Neural cell (in vitro differentiated cells): ENCODE measurements at regions not wholly inside any gene's neighbourhood (a gene's known extent, or its start where the extent isn't known, plus 50 kb on each side); places are given as distances from the start of the nearest gene placed in this dataset.

Experiments used
- H2AFZ ChIP-seq: fragments of 200-600, 300-800 bp; sonication (generic), shearing (Covaris generic); 2 replicates; pipeline ENCODE4 v1.6.0; 2014; ENCODE audit warnings: low read depth, mild to moderate bottlenecking, antibody characterized with exemption, low read length, moderate library complexity
- H3F3A ChIP-seq: fragments of 200-600 bp; shearing (Covaris generic); 2 replicates; pipeline ENCODE4 v1.6.1; 2016; ENCODE audit warnings: mild to moderate bottlenecking, moderate library complexity, mixed read lengths, antibody characterized with exemption, low read length; ENCODE audit not compliant: insufficient read depth, poor library complexity, severe bottlenecking
- H3K27ac ChIP-seq: fragments of 200-600, 300-800 bp; sonication (generic), shearing (Covaris generic); 2 replicates; pipeline ENCODE4 v1.5.1; 2014; ENCODE audit warnings: mild to moderate bottlenecking, low read length, moderate library complexity
- H3K27me3 ChIP-seq: fragments of 300-800, 200-600 bp; sonication (generic), shearing (Covaris generic); 2 replicates; pipeline ENCODE4 v1.6.0; 2014; ENCODE audit warnings: mild to moderate bottlenecking, low read depth, low read length, moderate library complexity; ENCODE audit not compliant: insufficient read depth
- H3K36me3 ChIP-seq: fragments of 300-800, 200-600 bp; sonication (generic), shearing (Covaris generic); 2 replicates; pipeline ENCODE4 v1.5.1; 2014; ENCODE audit warnings: mild to moderate bottlenecking, antibody characterized with exemption, low read length, moderate library complexity; ENCODE audit not compliant: insufficient read depth
- H3K4me2 ChIP-seq: fragments of 300-800, 200-600 bp; sonication (generic), shearing (Covaris generic); 2 replicates; pipeline ENCODE4 v1.6.0; 2014; ENCODE audit warnings: mild to moderate bottlenecking, low read length
- H3K4me3 ChIP-seq: fragments of 300-800, 200-600 bp; sonication (generic), shearing (Covaris generic); 2 replicates; pipeline ENCODE4 v1.5.1; 2014; ENCODE audit warnings: mild to moderate bottlenecking, low read length, moderate library complexity
- H3K79me2 ChIP-seq: fragments of 200-600 bp; shearing (Covaris generic); replicated peaks from 2 replicates; pipeline ENCODE4 v1.6.0; 2014; ENCODE audit warnings: mild to moderate bottlenecking, low read length, moderate library complexity; ENCODE audit not compliant: insufficient read depth
- H3K9ac ChIP-seq: fragments of 300-800, 200-600 bp; sonication (generic), shearing (Covaris generic); 2 replicates; pipeline ENCODE4 v1.6.1; 2016; ENCODE audit warnings: mild to moderate bottlenecking, low read length, mixed read lengths
- H3K9me2 ChIP-seq: fragments of 200-600 bp; shearing (Covaris generic); 2 replicates; pipeline ENCODE4 v1.6.1; 2016; ENCODE audit warnings: mild to moderate bottlenecking, low read length, mixed read lengths; ENCODE audit not compliant: insufficient read depth
- H3K9me3 ChIP-seq: fragments of 200-600, 300-800 bp; sonication (generic), shearing (Covaris generic); 2 replicates; pipeline ENCODE4 v1.6.1; 2016; ENCODE audit warnings: mild to moderate bottlenecking, mixed run types, low read length, moderate library complexity, mixed read lengths
- H4K20me1 ChIP-seq: fragments of 200-600 bp; shearing (Covaris generic); 2 replicates; pipeline ENCODE4 v1.6.1; 2016; ENCODE audit warnings: mild to moderate bottlenecking, mixed run types; ENCODE audit not compliant: insufficient read depth
- CTCF ChIP-seq: fragments of 450-650 bp; IDR thresholded peaks from 2 replicates; pipeline ENCODE4 v1.5.1; 2014; ENCODE audit warnings: antibody characterized with exemption, mild to moderate bottlenecking, moderate library complexity; ENCODE audit not compliant: poor library complexity, severe bottlenecking
- EP300 ChIP-seq: fragments of 450-650 bp; conservative IDR thresholded peaks from 2 replicates; pipeline ENCODE4 v1.6.1; 2014; ENCODE audit warnings: antibody characterized with exemption, mild to moderate bottlenecking, moderate library complexity; ENCODE audit not compliant: poor library complexity, severe bottlenecking
- EZH2 ChIP-seq: fragments of 200-600, 300-800 bp; shearing (Covaris generic), sonication (generic); IDR thresholded peaks from 2 replicates; pipeline ENCODE4 v1.6.1; 2014; ENCODE audit warnings: antibody characterized with exemption, low read length, borderline replicate concordance, mild to moderate bottlenecking; ENCODE audit not compliant: insufficient read depth, poor library complexity, severe bottlenecking
- MXI1 ChIP-seq: fragments of 450-650 bp; conservative IDR thresholded peaks from 2 replicates; pipeline ENCODE4 v1.6.1; 2014; ENCODE audit warnings: antibody characterized with exemption, mild to moderate bottlenecking; ENCODE audit not compliant: poor library complexity, severe bottlenecking
- POLR2AphosphoS5 ChIP-seq: IDR thresholded peaks from 2 replicates; pipeline ENCODE4 v1.6.1; 2012
- RAD21 ChIP-seq: fragments of 450-650 bp; conservative IDR thresholded peaks from 2 replicates; pipeline ENCODE4 v1.6.1; 2014; ENCODE audit warnings: antibody characterized with exemption, mild to moderate bottlenecking, moderate library complexity
- REST ChIP-seq: IDR thresholded peaks from 2 replicates; pipeline ENCODE4 v1.6.1; 2012; ENCODE audit warnings: borderline replicate concordance
- SMC3 ChIP-seq: fragments of 450-650 bp; conservative IDR thresholded peaks from 2 replicates; pipeline ENCODE4 v1.6.1; 2014; ENCODE audit warnings: antibody characterized with exemption, mild to moderate bottlenecking, moderate library complexity; ENCODE audit not compliant: poor library complexity
- TAF1 ChIP-seq: IDR thresholded peaks from 2 replicates; pipeline ENCODE4 v1.6.1; 2012; ENCODE audit warnings: low read depth

GRCh38 chr22:27686534-27686933 is 115.0 kb downstream of the MN1 start:
- Histone ChIP-seq H3K27me3 (no peaks in the 10 kb centered on the region), H3K9me2 (no peaks in the 10 kb centered on the region), H3K79me2 (no peaks in the 10 kb centered on the region), H3F3A (no peaks in the 10 kb centered on the region), H3K4me3 (no peak overlapping the region), H2AFZ (no peak overlapping the region), H4K20me1 (no peaks in the 10 kb centered on the region), H3K9ac (no peak overlapping the region), H3K36me3 (no peaks in the 10 kb centered on the region), H3K27ac (no peak overlapping the region), H3K9me3 (no peaks in the 10 kb centered on the region), H3K4me2 (no peak overlapping the region)
- TF ChIP-seq REST (no peak), SMC3 (no peak), CTCF (no peak), EZH2 (no peak), RAD21 (no peak), MXI1 (no peak), TAF1 (no peak), EP300 (no peak), POLR2AphosphoS5 (no peak)

DNA sequence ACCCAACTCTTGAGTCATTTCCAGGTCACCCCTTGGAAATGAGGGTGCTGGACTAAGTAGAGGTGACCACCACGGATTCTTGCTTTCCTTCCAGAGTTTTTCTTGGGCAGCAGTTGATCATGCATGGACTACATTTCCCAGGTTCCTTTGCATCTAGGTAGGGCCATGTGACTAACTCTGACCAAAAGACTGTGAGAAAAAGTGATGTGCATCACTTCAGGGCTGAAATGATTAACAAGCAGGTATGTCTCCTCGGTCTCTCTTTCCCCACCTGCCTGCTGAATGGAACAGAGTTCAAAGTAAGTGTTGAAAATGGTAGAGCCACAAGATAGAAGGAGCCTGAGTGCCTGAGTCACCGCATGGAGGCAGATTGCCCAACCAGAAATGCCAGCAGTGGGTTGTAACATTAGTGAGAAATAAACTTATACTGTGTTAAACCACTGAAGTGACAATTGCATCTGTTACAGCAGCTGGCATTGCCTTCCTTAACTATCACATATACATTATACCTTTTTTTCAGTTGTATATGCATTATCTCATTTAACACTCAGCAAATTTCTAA is 113.5 kb downstream of the MN1 start:
- H3K9me3 ChIP-seq: no peaks in the 10 kb centered on the region
- no peak overlapping the region for H3K9ac ChIP-seq
- H3K4me2 ChIP-seq: no peak overlapping the region
- no peaks in the 10 kb centered on the region for H3K9me2 ChIP-seq
- no peaks in the 10 kb centered on the region for H3F3A ChIP-seq
- H2AFZ ChIP-seq: no peak overlapping the region
- H3K27ac ChIP-seq: no peak overlapping the region
- no peaks in the 10 kb centered on the region for H4K20me1 ChIP-seq
- no peaks in the 10 kb centered on the region for H3K36me3 ChIP-seq
- no peaks in the 10 kb centered on the region for H3K27me3 ChIP-seq
- no peaks in the 10 kb centered on the region for H3K79me2 ChIP-seq
- H3K4me3 ChIP-seq: no peak overlapping the region
- TF ChIP-seq SMC3 (no peak), POLR2AphosphoS5 (no peak), EZH2 (no peak), EP300 (no peak), CTCF (no peak), RAD21 (no peak), MXI1 (no peak)
